ENCODE measurements at regions not wholly inside any gene's neighbourhood (a gene's known extent, or its start where the extent isn't known, plus 50 kb on each side); places are given as distances from the start of the nearest gene placed in this dataset.

GRCh38 chr15:66961407-66961884 is 104.0 kb upstream of the SMAD3 start:
- no peak for DNase-seq
- Histone ChIP-seq H2AFZ (ENCODE audit: low read length) (no peak overlapping the region), H3K36me3 (replicated peaks; ENCODE audit: insufficient read depth, low read length) (no peaks in the 10 kb centered on the region), H3K27ac (ENCODE audit: low read length) (no peak overlapping the region), H4K20me1 (ENCODE audit: insufficient read depth, low read length) (no peaks in the 10 kb centered on the region), H3F3A (ENCODE audit: insufficient read depth, low read length) (no peaks in the 10 kb centered on the region), H3K27me3 (replicated peaks; ENCODE audit: insufficient read depth, low read length) (no peaks in the 10 kb centered on the region), H3K9me3 (replicated peaks; ENCODE audit: insufficient read depth, low read length) (no peaks in the 10 kb centered on the region), H3K4me3 (ENCODE audit: low read length) (no peak overlapping the region), H3K79me2 (ENCODE audit: low read length) (no peaks in the 10 kb centered on the region), H3K4me2 (ENCODE audit: low read depth, low read length) (no peak overlapping the region), H3K9ac (ENCODE audit: low read length) (no peak overlapping the region), H3K4me1 (ENCODE audit: low read length) (no peaks in the 10 kb centered on the region), H3K9me2 (replicated peaks; ENCODE audit: insufficient read depth, low read length) (no peaks in the 10 kb centered on the region)
- no peak for TF ChIP-seq CTCF (IDR thresholded peaks at IDR 0.05; ENCODE audit: low read length)
- TF ChIP-seq EZH2phosphoT487 (IDR thresholded peaks at IDR 0.05; ENCODE audit: low read length) = no peak
- no peak for TF ChIP-seq EZH2 (optimal IDR thresholded peaks at IDR 0.05; ENCODE audit: low read depth, low read length)

GRCh38 chr15:66961901-66962300 is 103.5 kb upstream of the SMAD3 start:
- Histone ChIP-seq H3K9me3 (replicated peaks; ENCODE audit: insufficient read depth, low read length) (no peaks in the 10 kb centered on the region), H3K4me3 (ENCODE audit: low read length) (no peak overlapping the region), H4K20me1 (ENCODE audit: insufficient read depth, low read length) (no peaks in the 10 kb centered on the region), H3K4me1 (ENCODE audit: low read length) (no peaks in the 10 kb centered on the region), H2AFZ (ENCODE audit: low read length) (no peak overlapping the region), H3K9me2 (replicated peaks; ENCODE audit: insufficient read depth, low read length) (no peaks in the 10 kb centered on the region), H3K27ac (ENCODE audit: low read length) (no peak overlapping the region), H3F3A (ENCODE audit: insufficient read depth, low read length) (no peaks in the 10 kb centered on the region), H3K4me2 (ENCODE audit: low read depth, low read length) (no peak overlapping the region), H3K9ac (ENCODE audit: low read length) (no peak overlapping the region), H3K79me2 (ENCODE audit: low read length) (no peaks in the 10 kb centered on the region), H3K36me3 (replicated peaks; ENCODE audit: insufficient read depth, low read length) (no peaks in the 10 kb centered on the region), H3K27me3 (replicated peaks; ENCODE audit: insufficient read depth, low read length) (no peaks in the 10 kb centered on the region)
- no peak for TF ChIP-seq EZH2 (optimal IDR thresholded peaks at IDR 0.05; ENCODE audit: low read depth, low read length)
- TF ChIP-seq CTCF (IDR thresholded peaks at IDR 0.05; ENCODE audit: low read length) = no peak
- no peak for TF ChIP-seq EZH2phosphoT487 (IDR thresholded peaks at IDR 0.05; ENCODE audit: low read length)
- no peak for DNase-seq

GRCh38 chr15:66962522-66962921 is 102.9 kb upstream of the SMAD3 start:
- H3K4me1 ChIP-seq (ENCODE audit: low read length) = no peaks in the 10 kb centered on the region
- H3K4me2 ChIP-seq (ENCODE audit: low read depth, low read length) = no peak overlapping the region
- no peak overlapping the region for H3K9ac ChIP-seq (ENCODE audit: low read length)
- no peaks in the 10 kb centered on the region for H3K9me2 ChIP-seq (replicated peaks; ENCODE audit: insufficient read depth, low read length)
- no peaks in the 10 kb centered on the region for H3K9me3 ChIP-seq (replicated peaks; ENCODE audit: insufficient read depth, low read length)
- no peaks in the 10 kb centered on the region for H4K20me1 ChIP-seq (ENCODE audit: insufficient read depth, low read length)
- H3K79me2 ChIP-seq (ENCODE audit: low read length) = no peaks in the 10 kb centered on the region
- no peaks in the 10 kb centered on the region for H3F3A ChIP-seq (ENCODE audit: insufficient read depth, low read length)
- no peak for DNase-seq
- H3K27me3 ChIP-seq (replicated peaks; ENCODE audit: insufficient read depth, low read length) = no peaks in the 10 kb centered on the region
- no peak for TF ChIP-seq CTCF (IDR thresholded peaks at IDR 0.05; ENCODE audit: low read length)
- TF ChIP-seq EZH2phosphoT487 (IDR thresholded peaks at IDR 0.05; ENCODE audit: low read length) = no peak
- no peak for TF ChIP-seq EZH2 (optimal IDR thresholded peaks at IDR 0.05; ENCODE audit: low read depth, low read length)
- H3K36me3 ChIP-seq (replicated peaks; ENCODE audit: insufficient read depth, low read length) = no peaks in the 10 kb centered on the region
- H3K4me3 ChIP-seq (ENCODE audit: low read length) = no peak overlapping the region
- no peak overlapping the region for H2AFZ ChIP-seq (ENCODE audit: low read length)
- H3K27ac ChIP-seq (ENCODE audit: low read length) = no peak overlapping the region

Measured in MM.1S (cell line).